Osteoblast (primary cell): ENCODE measurements at regions not wholly inside any gene's neighbourhood (a gene's known extent, or its start where the extent isn't known, plus 50 kb on each side); places are given as distances from the start of the nearest gene placed in this dataset.

Experiments used
- DNase-seq: peaks from one replicate; pipeline ENCODE4 v3.0.0; 2011; ENCODE audit warnings: low spot score, mixed read lengths; ENCODE audit not compliant: insufficient read length; ENCODE audit errors: missing footprints
- H2AFZ ChIP-seq: 2 replicates; pipeline ENCODE4 v1.6.0; 2011; ENCODE audit warnings: mild to moderate bottlenecking, low read length
- H3K27ac ChIP-seq: 2 replicates; pipeline ENCODE4 v1.5.1; 2011; ENCODE audit warnings: mild to moderate bottlenecking, low read depth, low read length, moderate library complexity
- H3K27me3 ChIP-seq: 2 replicates; pipeline ENCODE4 v1.6.0; 2012; ENCODE audit warnings: mild to moderate bottlenecking, control low read depth, inconsistent platforms, low read length, moderate library complexity; ENCODE audit not compliant: insufficient read depth
- H3K36me3 ChIP-seq: 2 replicates; pipeline ENCODE4 v1.5.1; 2011; ENCODE audit warnings: mild to moderate bottlenecking, low read length, control low read depth, moderate library complexity; ENCODE audit not compliant: insufficient read depth
- H3K4me1 ChIP-seq: 2 replicates; pipeline ENCODE4 v1.5.1; 2011; ENCODE audit warnings: mild to moderate bottlenecking, low read length, control low read depth, moderate library complexity; ENCODE audit not compliant: insufficient read depth
- H3K4me2 ChIP-seq: 2 replicates; pipeline ENCODE4 v1.6.0; 2011; ENCODE audit warnings: mild to moderate bottlenecking, low read length; ENCODE audit not compliant: insufficient read depth
- H3K4me3 ChIP-seq: fragments of 200-600 bp; sonication (generic); 3 replicates; pipeline ENCODE4 v1.5.1; 2012; ENCODE audit warnings: mild to moderate bottlenecking, low read length, inconsistent platforms; ENCODE audit not compliant: insufficient read depth
- H3K79me2 ChIP-seq: 2 replicates; pipeline ENCODE4 v1.6.0; 2012; ENCODE audit warnings: mild to moderate bottlenecking, low read length, control low read depth, inconsistent platforms; ENCODE audit not compliant: insufficient read depth
- H3K9me3 ChIP-seq: 2 replicates; pipeline ENCODE4 v1.5.1; 2011; ENCODE audit warnings: low read depth, low read length, control low read depth
- H4K20me1 ChIP-seq: 2 replicates; pipeline ENCODE4 v1.6.0; 2012; ENCODE audit warnings: mild to moderate bottlenecking, low read length, control low read depth; ENCODE audit not compliant: insufficient read depth
- TF ChIP-seq, protein P1 (sequence below): IDR thresholded peaks from 2 replicates; pipeline ENCODE4 v1.5.1; 2011; ENCODE audit warnings: mild to moderate bottlenecking, low read depth, low read length, moderate library complexity; ENCODE audit errors: extremely low read depth

DNA sequence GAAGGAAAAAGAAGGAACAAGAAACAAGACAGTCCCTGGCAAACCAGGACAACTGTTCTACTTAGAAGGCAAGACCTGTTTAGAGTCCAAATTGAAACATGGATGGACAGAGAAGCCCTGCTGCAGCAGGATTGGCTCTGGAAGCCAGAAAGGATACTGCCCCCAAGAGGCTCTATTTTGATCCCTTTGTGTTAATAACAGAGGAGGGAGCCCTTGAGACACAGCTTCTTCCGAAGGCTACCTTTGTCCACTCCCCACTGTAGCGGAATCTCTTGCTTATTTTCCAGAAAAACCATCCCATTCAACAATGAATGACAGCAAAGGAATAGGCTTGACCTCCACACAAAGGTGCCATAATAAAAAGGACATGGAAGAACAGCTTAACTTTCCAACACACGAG, 120.3 kb upstream of the FOXK1 start:
- H3K4me3 ChIP-seq, result no peak overlapping the region
- DNase-seq, result no peak
- H3K9me3 ChIP-seq, result no peaks in the 10 kb centered on the region

DNA sequence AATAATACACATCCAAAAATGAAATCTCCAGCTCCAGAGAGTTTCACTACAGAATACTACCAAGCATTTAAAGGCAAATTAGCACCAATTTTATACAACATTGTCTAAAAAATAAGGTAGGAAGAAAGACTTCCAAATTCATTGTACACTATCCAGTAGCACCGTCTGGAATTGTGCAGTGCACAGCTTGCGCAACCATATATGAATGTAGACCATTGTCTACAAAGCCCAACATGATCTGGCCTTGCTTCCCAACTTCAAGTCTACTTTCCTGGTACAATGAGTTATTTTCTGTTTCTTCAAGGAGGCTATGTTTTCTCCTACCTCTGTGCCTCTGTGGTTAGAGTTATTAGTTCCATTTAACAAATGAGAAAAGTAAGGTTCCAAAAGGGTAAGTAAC, 115.4 kb upstream of the FOXK1 start:
- Histone ChIP-seq H3K27me3 (no peaks in the 10 kb centered on the region), H3K4me3 (no peak overlapping the region), H3K36me3 (no peaks in the 10 kb centered on the region), H3K79me2 (no peaks in the 10 kb centered on the region), H3K4me1 (no peaks in the 10 kb centered on the region), H2AFZ (no peak overlapping the region), H3K9me3 (no peaks in the 10 kb centered on the region), H4K20me1 (no peaks in the 10 kb centered on the region), H3K4me2 (no peak overlapping the region), H3K27ac (no peak overlapping the region)
- DNase-seq, result no peak
- TF ChIP-seq, protein P1, sequence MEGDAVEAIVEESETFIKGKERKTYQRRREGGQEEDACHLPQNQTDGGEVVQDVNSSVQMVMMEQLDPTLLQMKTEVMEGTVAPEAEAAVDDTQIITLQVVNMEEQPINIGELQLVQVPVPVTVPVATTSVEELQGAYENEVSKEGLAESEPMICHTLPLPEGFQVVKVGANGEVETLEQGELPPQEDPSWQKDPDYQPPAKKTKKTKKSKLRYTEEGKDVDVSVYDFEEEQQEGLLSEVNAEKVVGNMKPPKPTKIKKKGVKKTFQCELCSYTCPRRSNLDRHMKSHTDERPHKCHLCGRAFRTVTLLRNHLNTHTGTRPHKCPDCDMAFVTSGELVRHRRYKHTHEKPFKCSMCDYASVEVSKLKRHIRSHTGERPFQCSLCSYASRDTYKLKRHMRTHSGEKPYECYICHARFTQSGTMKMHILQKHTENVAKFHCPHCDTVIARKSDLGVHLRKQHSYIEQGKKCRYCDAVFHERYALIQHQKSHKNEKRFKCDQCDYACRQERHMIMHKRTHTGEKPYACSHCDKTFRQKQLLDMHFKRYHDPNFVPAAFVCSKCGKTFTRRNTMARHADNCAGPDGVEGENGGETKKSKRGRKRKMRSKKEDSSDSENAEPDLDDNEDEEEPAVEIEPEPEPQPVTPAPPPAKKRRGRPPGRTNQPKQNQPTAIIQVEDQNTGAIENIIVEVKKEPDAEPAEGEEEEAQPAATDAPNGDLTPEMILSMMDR, result no peak

More for the DNA sequence above, 120.3 kb upstream of the FOXK1 start:
- H3K27ac ChIP-seq, result no peak overlapping the region
- H3K4me2 ChIP-seq, result no peak overlapping the region
- H4K20me1 ChIP-seq, result no peaks in the 10 kb centered on the region
- H2AFZ ChIP-seq, result no peak overlapping the region
- no peaks in the 10 kb centered on the region for H3K4me1 ChIP-seq
- no peaks in the 10 kb centered on the region for H3K79me2 ChIP-seq
- no peaks in the 10 kb centered on the region for H3K36me3 ChIP-seq
- TF ChIP-seq, protein P1, result no peak
- H3K27me3 ChIP-seq, result no peaks in the 10 kb centered on the region

DNA sequence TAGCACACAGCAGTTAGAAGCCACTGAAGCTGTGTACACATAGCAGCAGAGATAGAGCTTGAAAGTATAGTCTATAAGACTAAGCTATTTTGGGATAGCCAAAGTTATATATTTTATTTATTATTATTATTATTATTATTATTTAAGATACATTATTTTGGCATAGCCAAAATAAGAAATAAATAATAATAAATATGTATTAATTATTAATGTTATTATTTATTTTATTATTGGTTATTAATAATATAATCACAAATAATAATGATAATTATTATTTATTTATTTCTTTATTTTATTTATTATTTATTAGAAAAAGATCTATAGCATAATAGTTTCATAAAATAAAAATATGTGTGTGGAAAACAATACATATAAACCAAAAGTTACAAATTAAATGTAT, 107.2 kb upstream of the FOXK1 start:
- DNase-seq, result no peak
- H3K4me2 ChIP-seq, result no peak overlapping the region
- H3K4me1 ChIP-seq, result no peaks in the 10 kb centered on the region
- no peaks in the 10 kb centered on the region for H3K27me3 ChIP-seq
- TF ChIP-seq, protein P1, result no peak
- no peaks in the 10 kb centered on the region for H3K79me2 ChIP-seq
- no peaks in the 10 kb centered on the region for H3K9me3 ChIP-seq
- no peaks in the 10 kb centered on the region for H3K36me3 ChIP-seq
- H3K4me3 ChIP-seq, result no peak overlapping the region
- no peak overlapping the region for H3K27ac ChIP-seq
- H4K20me1 ChIP-seq, result no peaks in the 10 kb centered on the region
- H2AFZ ChIP-seq, result no peak overlapping the region

DNA sequence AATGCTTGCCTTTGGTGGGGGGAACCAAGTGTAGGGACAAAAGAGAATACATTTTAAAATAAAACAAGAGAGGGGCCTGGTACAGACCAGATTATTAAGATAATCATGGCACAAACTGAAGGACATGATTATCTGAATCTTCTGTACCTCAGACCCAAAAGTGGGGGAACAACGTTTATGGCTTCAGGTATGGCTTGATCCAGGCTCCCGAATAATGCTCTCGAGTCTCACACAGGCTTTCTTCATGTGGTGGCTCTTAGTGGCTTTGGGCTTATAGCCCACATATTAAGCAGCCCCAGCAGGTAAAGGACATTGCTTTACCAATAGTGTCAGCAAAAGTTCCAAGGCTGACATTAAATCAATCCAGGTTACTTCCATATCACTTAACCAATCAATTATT, 106.8 kb upstream of the FOXK1 start:
- no peak overlapping the region for H3K27ac ChIP-seq
- no peak overlapping the region for H2AFZ ChIP-seq
- no peaks in the 10 kb centered on the region for H3K36me3 ChIP-seq
- H3K27me3 ChIP-seq, result no peaks in the 10 kb centered on the region
- H4K20me1 ChIP-seq, result no peaks in the 10 kb centered on the region
- no peaks in the 10 kb centered on the region for H3K9me3 ChIP-seq
- no peak for DNase-seq
- H3K4me1 ChIP-seq, result no peaks in the 10 kb centered on the region
- H3K79me2 ChIP-seq, result no peaks in the 10 kb centered on the region
- no peak overlapping the region for H3K4me3 ChIP-seq
- TF ChIP-seq, protein P1, result no peak
- no peak overlapping the region for H3K4me2 ChIP-seq
